H9 (cell line): ENCODE measurements at regions not wholly inside any gene's neighbourhood (a gene's known extent, or its start where the extent isn't known, plus 50 kb on each side); places are given as distances from the start of the nearest gene placed in this dataset.

Experiments used
- DNase-seq: peaks from one replicate; pipeline ENCODE4 v3.0.0-alpha.2; 2017
- H2AFZ ChIP-seq: one replicate; pipeline ENCODE4 v1.6.1; 2013; ENCODE audit warnings: mild to moderate bottlenecking, low read length, control low read depth, moderate library complexity
- H2AK5ac ChIP-seq: 2 replicates; pipeline ENCODE4 v1.6.1; 2013; ENCODE audit warnings: low read length, control low read depth, mixed read lengths; ENCODE audit not compliant: insufficient read length
- H2BK120ac ChIP-seq: one replicate; pipeline ENCODE4 v1.6.1; 2013; ENCODE audit warnings: low read depth, mild to moderate bottlenecking, low read length, control low read depth, inconsistent platforms; ENCODE audit not compliant: poor library complexity, severe bottlenecking
- H2BK12ac ChIP-seq: 2 replicates; pipeline ENCODE4 v1.6.1; 2013; ENCODE audit warnings: low read length, control low read depth, mixed read lengths, low read depth; ENCODE audit not compliant: insufficient read length
- H2BK15ac ChIP-seq: 2 replicates; pipeline ENCODE4 v1.6.1; 2013; ENCODE audit warnings: low read depth, low read length, control low read depth
- H2BK20ac ChIP-seq: one replicate; pipeline ENCODE4 v1.6.1; 2013; ENCODE audit warnings: low read depth, mild to moderate bottlenecking, low read length, control low read depth, inconsistent platforms; ENCODE audit not compliant: poor library complexity, severe bottlenecking
- H2BK5ac ChIP-seq: 2 replicates; pipeline ENCODE4 v1.6.1; 2013; ENCODE audit warnings: low read length, control low read depth, mixed read lengths; ENCODE audit not compliant: insufficient read length
- H3K14ac ChIP-seq: 2 replicates; pipeline ENCODE4 v1.6.1; 2013; ENCODE audit warnings: low read length, control low read depth; ENCODE audit not compliant: insufficient read depth
- H3K18ac ChIP-seq: 2 replicates; pipeline ENCODE4 v1.6.1; 2013; ENCODE audit warnings: low read depth, mild to moderate bottlenecking, mixed read lengths, low read length, control low read depth; ENCODE audit not compliant: insufficient read length
- H3K23ac ChIP-seq: 2 replicates; pipeline ENCODE4 v1.6.1; 2013; ENCODE audit warnings: low read length, control low read depth, mixed read lengths, low read depth; ENCODE audit not compliant: insufficient read length
- H3K23me2 ChIP-seq: 2 replicates; pipeline ENCODE4 v1.6.1; 2013; ENCODE audit warnings: low read depth, mild to moderate bottlenecking, mixed read lengths, low read length, control low read depth; ENCODE audit not compliant: insufficient read length, poor library complexity, severe bottlenecking
- H3K27ac ChIP-seq: 2 replicates; pipeline ENCODE4 v1.5.1; 2013; ENCODE audit warnings: low read length, control low read depth, mixed read lengths, low read depth; ENCODE audit not compliant: insufficient read length
- H3K27me3 ChIP-seq: 2 replicates; pipeline ENCODE4 v1.6.1; 2013; ENCODE audit warnings: low read length, control low read depth, inconsistent platforms; ENCODE audit not compliant: insufficient read depth
- H3K4ac ChIP-seq: 2 replicates; pipeline ENCODE4 v1.6.1; 2013; ENCODE audit warnings: low read depth, mild to moderate bottlenecking, control low read depth, inconsistent platforms, low read length, moderate library complexity
- H3K4me1 ChIP-seq: 2 replicates; pipeline ENCODE4 v1.6.1; 2013; ENCODE audit warnings: low read length, control low read depth, inconsistent platforms; ENCODE audit not compliant: insufficient read depth
- H3K4me2 ChIP-seq: 2 replicates; pipeline ENCODE4 v1.6.1; 2013; ENCODE audit warnings: low read length, control low read depth, mixed read lengths; ENCODE audit not compliant: insufficient read length, insufficient read depth
- H3K56ac ChIP-seq: 2 replicates; pipeline ENCODE4 v1.6.1; 2013; ENCODE audit warnings: low read depth, mild to moderate bottlenecking, mixed read lengths, low read length, control low read depth; ENCODE audit not compliant: insufficient read length
- H3K79me1 ChIP-seq: 2 replicates; pipeline ENCODE4 v1.6.1; 2013; ENCODE audit warnings: low read depth, mild to moderate bottlenecking, moderate library complexity, low read length, control low read depth, inconsistent platforms; ENCODE audit not compliant: insufficient read depth, poor library complexity, severe bottlenecking
- H3K79me2 ChIP-seq: 2 replicates; pipeline ENCODE4 v1.6.1; 2013; ENCODE audit warnings: low read length, control low read depth, inconsistent platforms; ENCODE audit not compliant: insufficient read depth
- H3K9ac ChIP-seq: 2 replicates; pipeline ENCODE4 v1.6.1; 2013; ENCODE audit warnings: low read length, control low read depth, mixed read lengths; ENCODE audit not compliant: insufficient read length; ENCODE audit errors: extremely low read depth
- H3K9me3 ChIP-seq: one replicate; pipeline ENCODE4 v1.6.1; 2013; ENCODE audit warnings: low read depth, low read length, inconsistent platforms; ENCODE audit not compliant: control insufficient read depth
- H3T11ph ChIP-seq: one replicate; pipeline ENCODE4 v1.6.1; 2013; ENCODE audit warnings: mild to moderate bottlenecking, low read length, control low read depth, inconsistent platforms
- H4K20me1 ChIP-seq: one replicate; pipeline ENCODE4 v1.6.1; 2013; ENCODE audit not compliant: control insufficient read depth, insufficient read length, insufficient read depth
- H4K5ac ChIP-seq: 2 replicates; pipeline ENCODE4 v1.6.1; 2013; ENCODE audit warnings: low read depth, mild to moderate bottlenecking, mixed read lengths, low read length, control low read depth; ENCODE audit not compliant: insufficient read length
- H4K8ac ChIP-seq: replicated peaks from 2 replicates; pipeline ENCODE4 v1.6.1; 2013; ENCODE audit warnings: low read length, control low read depth, mixed read lengths, low read depth; ENCODE audit not compliant: insufficient read length
- H4K91ac ChIP-seq: 2 replicates; pipeline ENCODE4 v1.6.1; 2013; ENCODE audit warnings: low read depth, mild to moderate bottlenecking, moderate library complexity, mixed read lengths, low read length, control low read depth; ENCODE audit not compliant: insufficient read length
- H3K27ac Mint-ChIP-seq, 3 experiments: 2 replicates in 2 of 3; 3 replicates in 1 of 3; pipeline ENCODE4 v1.8.0; 2020 to 2021; ENCODE audit warnings: mixed read lengths in 3 of 3, mild to moderate bottlenecking in 1 of 3, moderate library complexity in 1 of 3
- H3K27me3 Mint-ChIP-seq: 2 replicates; pipeline ENCODE4 v1.8.0; 2021; ENCODE audit warnings: low read depth, mild to moderate bottlenecking, moderate library complexity, mixed read lengths
- H3K36me3 Mint-ChIP-seq, 3 experiments: 2 replicates in 2 of 3; 3 replicates in 1 of 3; pipeline ENCODE4 v1.8.0; 2020 to 2021; ENCODE audit warnings: low read depth in 3 of 3, mixed read lengths in 3 of 3; ENCODE audit not compliant: insufficient read depth in 1 of 3
- H3K4me1 Mint-ChIP-seq, 2 experiments: 2 replicates each; pipeline ENCODE4 v1.8.0; 2020; ENCODE audit warnings: mixed read lengths in 2 of 2
- H3K4me3 Mint-ChIP-seq, 2 experiments: 2 replicates in 1 of 2; 3 replicates in 1 of 2; pipeline ENCODE4 v1.8.0; 2020 to 2021; ENCODE audit warnings: mild to moderate bottlenecking in 2 of 2, mixed read lengths in 2 of 2, moderate library complexity in 1 of 2
- H3K9me3 Mint-ChIP-seq, 2 experiments: 2 replicates in 1 of 2; 3 replicates in 1 of 2; pipeline ENCODE4 v1.8.0; 2020; ENCODE audit warnings: mild to moderate bottlenecking in 2 of 2, mixed read lengths in 2 of 2, moderate library complexity in 1 of 2
- WGBS: extraction: QIAGEN DNeasy Blood & Tissue Kit; methylation state at CpG from one replicate; pipeline ENCODE4 v1.1.7; 2013; ENCODE audit warnings: missing lambda C conversion rate, low lambda C conversion rate, mixed read lengths; ENCODE audit not compliant: insufficient read length; ENCODE audit errors: extremely low coverage; 5-methylcytosine and 5-hydroxymethylcytosine counted together
- TF ChIP-seq, protein P1 (sequence below): fragments of 200-600 bp; sonication (generic); conservative IDR thresholded peaks from 3 replicates; pipeline ENCODE4 v1.8.0; 2021; ENCODE audit warnings: antibody characterized with exemption, mild to moderate bottlenecking

DNA sequence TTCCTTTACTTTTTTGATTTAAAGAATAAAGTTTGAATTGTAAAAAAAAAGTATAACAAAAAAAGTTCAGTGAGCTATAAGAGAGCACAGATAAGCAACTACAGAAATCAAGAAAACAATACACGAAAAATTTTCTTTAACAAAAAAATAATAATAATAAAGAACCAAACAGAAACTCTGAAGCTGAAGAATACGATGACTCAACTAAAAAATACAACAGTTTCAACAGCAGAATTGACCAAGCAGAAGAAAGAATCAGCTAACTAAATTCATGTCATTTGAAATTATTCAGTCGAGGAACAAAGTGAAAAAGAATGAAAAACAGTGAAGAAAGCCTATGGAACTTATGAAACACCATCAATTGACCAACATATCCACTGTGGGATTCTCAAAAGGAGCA, 177.7 kb downstream of the NDUFS4 start:
- H3K9me3 Mint-ChIP-seq: peaks cover 0 to 6% of the 10 kb centered on the region in 2 experiments; a peak in 2 of 5 replicates
- H4K91ac ChIP-seq: no peak overlapping the region
- no peak overlapping the region for H3T11ph ChIP-seq

More for the DNA sequence above, 177.7 kb downstream of the NDUFS4 start:
- TF ChIP-seq, protein P1, sequence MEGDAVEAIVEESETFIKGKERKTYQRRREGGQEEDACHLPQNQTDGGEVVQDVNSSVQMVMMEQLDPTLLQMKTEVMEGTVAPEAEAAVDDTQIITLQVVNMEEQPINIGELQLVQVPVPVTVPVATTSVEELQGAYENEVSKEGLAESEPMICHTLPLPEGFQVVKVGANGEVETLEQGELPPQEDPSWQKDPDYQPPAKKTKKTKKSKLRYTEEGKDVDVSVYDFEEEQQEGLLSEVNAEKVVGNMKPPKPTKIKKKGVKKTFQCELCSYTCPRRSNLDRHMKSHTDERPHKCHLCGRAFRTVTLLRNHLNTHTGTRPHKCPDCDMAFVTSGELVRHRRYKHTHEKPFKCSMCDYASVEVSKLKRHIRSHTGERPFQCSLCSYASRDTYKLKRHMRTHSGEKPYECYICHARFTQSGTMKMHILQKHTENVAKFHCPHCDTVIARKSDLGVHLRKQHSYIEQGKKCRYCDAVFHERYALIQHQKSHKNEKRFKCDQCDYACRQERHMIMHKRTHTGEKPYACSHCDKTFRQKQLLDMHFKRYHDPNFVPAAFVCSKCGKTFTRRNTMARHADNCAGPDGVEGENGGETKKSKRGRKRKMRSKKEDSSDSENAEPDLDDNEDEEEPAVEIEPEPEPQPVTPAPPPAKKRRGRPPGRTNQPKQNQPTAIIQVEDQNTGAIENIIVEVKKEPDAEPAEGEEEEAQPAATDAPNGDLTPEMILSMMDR: no peak
- no peak overlapping the region for H3K9ac ChIP-seq
- no peak overlapping the region for H2BK12ac ChIP-seq
- no peak overlapping the region for H3K4ac ChIP-seq
- DNase-seq: no peak
- no peak overlapping the region for H2BK5ac ChIP-seq
- Mint-ChIP-seq H3K36me3 (peaks cover 0 to 2% (median 0%) of the 10 kb centered on the region in 3 experiments; a peak in 3 of 7 replicates), H3K27ac (no peak overlapping the region), H3K4me1 (no peaks in the 10 kb centered on the region), H3K27me3 (no peaks in the 10 kb centered on the region), H3K4me3 (no peak overlapping the region)
- no peaks in the 10 kb centered on the region for H3K23me2 ChIP-seq
- H3K14ac ChIP-seq: no peak overlapping the region
- H2BK15ac ChIP-seq: no peak overlapping the region
- no peak overlapping the region for H3K56ac ChIP-seq
- H4K20me1 ChIP-seq: no peaks in the 10 kb centered on the region
- H3K4me1 ChIP-seq: no peaks in the 10 kb centered on the region
- H3K18ac ChIP-seq: no peak overlapping the region
- no peaks in the 10 kb centered on the region for H3K79me2 ChIP-seq
- H2AK5ac ChIP-seq: no peak overlapping the region
- no CpG with 5 or more reads among the region's 3 CpGs for WGBS
- no peak overlapping the region for H2BK120ac ChIP-seq
- no peak overlapping the region for H4K5ac ChIP-seq
- no peaks in the 10 kb centered on the region for H3K9me3 ChIP-seq
- no peaks in the 10 kb centered on the region for H3K27me3 ChIP-seq
- H3K27ac ChIP-seq: no peak overlapping the region
- H4K8ac ChIP-seq: no peak overlapping the region
- no peak overlapping the region for H2BK20ac ChIP-seq
- H3K23ac ChIP-seq: no peak overlapping the region
- H3K4me2 ChIP-seq: no peak overlapping the region
- H2AFZ ChIP-seq: no peak overlapping the region
- no peaks in the 10 kb centered on the region for H3K79me1 ChIP-seq
